IMR-90 (cell line): ENCODE measurements at regions not wholly inside any gene's neighbourhood (a gene's known extent, or its start where the extent isn't known, plus 50 kb on each side); places are given as distances from the start of the nearest gene placed in this dataset.
A peak's percentile ranks its signal among the peaks of the same experiment; 100 is the strongest.

ENCODE experiments used
- ATAC-seq: fragments of 200-7000 bp; cut with Tn5 transposase; 2 replicates; pipeline ENCODE4 v1.9.1; 2020; ENCODE audit warnings: low read depth, mild to moderate bottlenecking, moderate library complexity
- BruUV-seq: library from RNA; stranded (reverse); fragments of 400-500 nt; replicated peaks from 2 replicates; lab custom pipeline; 2021; lab: Mats Ljungman, UMichigan
- CTCF ChIA-PET: fragments of 300-600 bp; formaldehyde crosslinking; extraction: SDS; loops from one replicate; lab custom pipeline; 2021; ENCODE audit warnings: antibody characterized with exemption; lab: Yijun Ruan, JAX
- POLR2A ChIA-PET: fragments of 300-600 bp; sonication (Branson Sonifier 250); formaldehyde crosslinking; loops from one replicate; lab custom pipeline; 2022; ENCODE audit warnings: antibody characterized with exemption; ENCODE audit not compliant: unreplicated experiment; lab: Charles Lee
- DNase-seq: peaks from one replicate; pipeline ENCODE4 v3.0.0; 2013
- H2AFZ ChIP-seq: replicated peaks from 2 replicates; pipeline ENCODE3; 2013; ENCODE audit warnings: low read length, mild to moderate bottlenecking; ENCODE audit not compliant: poor library complexity
- H2AK5ac ChIP-seq: 2 replicates; pipeline ENCODE4 v1.6.1; 2013; ENCODE audit warnings: low read depth, low read length, inconsistent platforms
- H2AK9ac ChIP-seq: replicated peaks from 2 replicates; pipeline ENCODE3; 2013; ENCODE audit warnings: mild to moderate bottlenecking, low read depth, low read length, moderate library complexity; ENCODE audit not compliant: poor library complexity
- H2BK120ac ChIP-seq: 2 replicates; pipeline ENCODE4 v1.6.1; 2013; ENCODE audit warnings: low read depth, low read length, inconsistent platforms
- H2BK15ac ChIP-seq: 3 replicates; pipeline ENCODE4 v1.6.1; 2013; ENCODE audit warnings: low read depth, low read length, inconsistent platforms
- H2BK20ac ChIP-seq: 2 replicates; pipeline ENCODE4 v1.6.1; 2013; ENCODE audit warnings: low read depth, mild to moderate bottlenecking, inconsistent platforms, low read length, moderate library complexity
- H2BK5ac ChIP-seq: 2 replicates; pipeline ENCODE4 v1.6.1; 2013; ENCODE audit warnings: mild to moderate bottlenecking, low read depth, low read length, inconsistent platforms; ENCODE audit not compliant: poor library complexity, severe bottlenecking
- H3K14ac ChIP-seq: replicated peaks from 2 replicates; pipeline ENCODE4 v1.6.1; 2013; ENCODE audit warnings: low read depth, low read length, inconsistent platforms
- H3K18ac ChIP-seq: 2 replicates; pipeline ENCODE4 v1.6.1; 2013; ENCODE audit warnings: low read depth, low read length, control low read depth
- H3K23ac ChIP-seq: 2 replicates; pipeline ENCODE4 v1.6.1; 2013; ENCODE audit warnings: low read depth, low read length, inconsistent platforms
- H3K27ac ChIP-seq: 2 replicates; pipeline ENCODE4 v1.5.1; 2013; ENCODE audit warnings: mild to moderate bottlenecking, control low read depth, low read length; ENCODE audit not compliant: insufficient read depth
- H3K27me3 ChIP-seq: 2 replicates; pipeline ENCODE4 v1.6.1; 2013; ENCODE audit warnings: low read length; ENCODE audit not compliant: control insufficient read depth, insufficient read depth
- H3K36me3 ChIP-seq: 2 replicates; pipeline ENCODE4 v1.6.1; 2013; ENCODE audit warnings: low read length, mixed read lengths; ENCODE audit not compliant: control insufficient read depth, insufficient read depth
- H3K4ac ChIP-seq: 2 replicates; pipeline ENCODE4 v1.6.1; 2013; ENCODE audit warnings: low read depth, low read length, inconsistent platforms
- H3K4me1 ChIP-seq: 2 replicates; pipeline ENCODE4 v1.6.1; 2013; ENCODE audit warnings: low read length, mixed read lengths; ENCODE audit not compliant: control insufficient read depth, insufficient read depth
- H3K4me2 ChIP-seq: 2 replicates; pipeline ENCODE4 v1.6.1; 2013; ENCODE audit warnings: low read depth, mild to moderate bottlenecking, control low read depth, low read length, moderate library complexity
- H3K4me3 ChIP-seq: 2 replicates; pipeline ENCODE4 v1.5.1; 2013; ENCODE audit warnings: low read depth, mild to moderate bottlenecking, control low read depth, low read length, moderate library complexity; ENCODE audit not compliant: insufficient read depth
- H3K56ac ChIP-seq: 2 replicates; pipeline ENCODE4 v1.6.1; 2013; ENCODE audit warnings: low read length, inconsistent platforms; ENCODE audit not compliant: insufficient read depth; ENCODE audit errors: extremely low read depth
- H3K79me1 ChIP-seq, 2 experiments: 2 replicates each; pipeline ENCODE4 v1.6.1; 2013; ENCODE audit warnings: low read length in 2 of 2, inconsistent platforms in 1 of 2, low read depth in 1 of 2
- H3K9ac ChIP-seq: 2 replicates; pipeline ENCODE4 v1.6.1; 2013; ENCODE audit warnings: low read depth, low read length, control low read depth
- H3K9me1 ChIP-seq: 2 replicates; pipeline ENCODE4 v1.6.1; 2013; ENCODE audit warnings: low read length, inconsistent platforms; ENCODE audit not compliant: insufficient read depth
- H3K9me3 ChIP-seq: 2 replicates; pipeline ENCODE4 v1.6.1; 2013; ENCODE audit warnings: low read length; ENCODE audit not compliant: control insufficient read depth, insufficient read depth
- H4K20me1 ChIP-seq: 2 replicates; pipeline ENCODE4 v1.6.1; 2013; ENCODE audit warnings: low read length, inconsistent platforms; ENCODE audit not compliant: insufficient read depth
- H4K5ac ChIP-seq: 2 replicates; pipeline ENCODE4 v1.6.1; 2013; ENCODE audit warnings: mild to moderate bottlenecking, low read depth, low read length, control low read depth
- H4K8ac ChIP-seq, 2 experiments: 2 replicates each; pipeline ENCODE4 v1.6.1; 2013; ENCODE audit warnings: low read depth in 2 of 2, low read length in 2 of 2, control low read depth in 1 of 2, inconsistent platforms in 1 of 2
- H4K91ac ChIP-seq: 2 replicates; pipeline ENCODE4 v1.6.1; 2013; ENCODE audit warnings: low read depth, low read length, inconsistent platforms; ENCODE audit not compliant: insufficient read depth
- BHLHE40 ChIP-seq: fragments of 150-350 bp; IDR thresholded peaks from 2 replicates; pipeline ENCODE4 v1.6.1; 2016; ENCODE audit warnings: mild to moderate bottlenecking, low read depth, low read length
- CEBPB ChIP-seq: IDR thresholded peaks from 2 replicates; pipeline ENCODE4 v1.6.1; 2012; ENCODE audit warnings: low read depth, low read length, improper control_type of control experiment
- CHD1 ChIP-seq: IDR thresholded peaks from 2 replicates; pipeline ENCODE4 v1.6.1; 2012; ENCODE audit warnings: low read depth, low read length, improper control_type of control experiment
- MAFK ChIP-seq: IDR thresholded peaks from 2 replicates; pipeline ENCODE4 v1.6.1; 2012; ENCODE audit warnings: low read depth, low read length, improper control_type of control experiment
- MAZ ChIP-seq: IDR thresholded peaks from 2 replicates; pipeline ENCODE4 v1.6.1; 2012; ENCODE audit warnings: low read depth, mild to moderate bottlenecking, low read length, improper control_type of control experiment, moderate library complexity, borderline replicate concordance
- MXI1 ChIP-seq: IDR thresholded peaks from 2 replicates; pipeline ENCODE4 v1.6.1; 2012; ENCODE audit warnings: low read depth, mild to moderate bottlenecking, low read length, moderate library complexity, borderline replicate concordance
- NFE2L2 ChIP-seq: fragments of 150-350 bp; IDR thresholded peaks from 2 replicates; pipeline ENCODE4 v1.6.1; 2016; ENCODE audit warnings: low read depth, mild to moderate bottlenecking, low read length
- RAD21 ChIP-seq: IDR thresholded peaks from 2 replicates; pipeline ENCODE4 v1.6.1; 2012; ENCODE audit warnings: low read length, improper control_type of control experiment
- RFX5 ChIP-seq: IDR thresholded peaks from 2 replicates; pipeline ENCODE4 v1.8.0; 2012; ENCODE audit warnings: low read depth, mild to moderate bottlenecking, low read length, moderate library complexity
- WGBS, 2 experiments: methylation state at CpG; one replicate each; pipeline versions ENCODE4 v1.1.5 to v1.1.7; 2013; ENCODE audit warnings: missing lambda C conversion rate in 2 of 2; ENCODE audit not compliant: insufficient read length in 1 of 2; ENCODE audit errors: extremely low coverage in 2 of 2; 5-methylcytosine and 5-hydroxymethylcytosine counted together
- dilution Hi-C: fragments of 300-500 bp; cut with HindIII; formaldehyde crosslinking; loops from one replicate; pipeline ENCODE4 v1.14.3; 2018; ENCODE audit warnings: low sequenced_read_pairs; ENCODE audit not compliant: unreplicated experiment
- in situ Hi-C: fragments of 300-500 bp; cut with MboI; formaldehyde crosslinking; loops from 3 replicates; pipeline ENCODE4 v1.14.3; 2019; ENCODE audit warnings: low sequenced_read_pairs, inconsistent platforms, mixed read lengths
- intact Hi-C: fragments of 100-400 bp; cut with micrococcal nuclease; formaldehyde crosslinking; loops from 2 replicates; pipeline ENCODE4 v1.10.0; 2022
- TF ChIP-seq, protein P1 (sequence below): fragments of 150-350 bp; IDR thresholded peaks from 2 replicates; pipeline ENCODE4 v1.6.1; 2016; ENCODE audit warnings: low read depth, mild to moderate bottlenecking, low read length, moderate library complexity, borderline replicate concordance
- TF ChIP-seq, protein P2 (sequence below): fragments of 150-350 bp; IDR thresholded peaks from 2 replicates; pipeline ENCODE4 v1.6.1; 2017; ENCODE audit warnings: mild to moderate bottlenecking, antibody characterized with exemption, low read length, low read depth

DNA sequence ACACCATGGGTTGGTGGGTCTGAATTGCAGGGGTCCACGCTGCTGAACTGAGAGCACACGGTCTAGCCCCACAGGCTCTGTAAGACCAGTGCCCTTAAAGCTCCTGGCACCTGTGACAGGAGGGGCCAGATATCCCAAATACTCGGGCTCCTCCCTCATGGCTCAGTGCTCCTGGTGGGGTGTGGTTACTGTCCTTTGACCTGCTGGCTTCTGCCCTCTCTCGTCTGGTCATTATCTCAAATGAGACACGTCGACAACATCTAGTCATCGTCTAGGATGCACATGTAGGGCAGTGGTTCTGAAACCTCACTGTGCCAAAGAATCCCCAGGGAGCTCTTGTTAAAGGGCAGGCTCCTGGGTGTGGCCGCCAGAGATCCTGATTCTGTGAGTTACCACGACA, 258.4 kb downstream of the LOXHD1 start:
- dilution Hi-C loops (no loop called here), intact Hi-C loops (no loop called here), in situ Hi-C loops (no loop called here)
- no peaks in the 10 kb centered on the region for H3K4me1 ChIP-seq
- CTCF ChIA-PET = no interaction called here
- H2AK5ac ChIP-seq = no peak overlapping the region
- BruUV-seq = no TSS peak
- WGBS, 2 experiments = 70% methylated on average over 3 of the region's 9 CpGs; no CpG with 5 or more reads in 1 of the 2 experiments
- no peak for ATAC-seq
- H3K4ac ChIP-seq = no peak overlapping the region
- no peaks in the 10 kb centered on the region for H3K9me3 ChIP-seq
- H2BK5ac ChIP-seq = no peak overlapping the region
- H3K27ac ChIP-seq = no peak overlapping the region
- no peak overlapping the region for H4K5ac ChIP-seq
- no peak overlapping the region for H3K56ac ChIP-seq
- no peak overlapping the region for H3K4me3 ChIP-seq
- POLR2A ChIA-PET = no interaction called here
- H4K91ac ChIP-seq = no peak overlapping the region
- peak overlapping the region; percentile 11 for H2AFZ ChIP-seq
- no peaks in the 10 kb centered on the region for H4K20me1 ChIP-seq
- H2BK15ac ChIP-seq = no peak overlapping the region
- no peaks in the 10 kb centered on the region for H3K36me3 ChIP-seq
- H2BK20ac ChIP-seq = no peak overlapping the region
- DNase-seq = no peak
- H4K8ac ChIP-seq = no peak overlapping the region
- H3K9ac ChIP-seq = no peak overlapping the region
- H3K4me2 ChIP-seq = no peak overlapping the region
- H3K14ac ChIP-seq = no peak overlapping the region
- H2BK120ac ChIP-seq = no peak overlapping the region
- no peaks in the 10 kb centered on the region for H3K9me1 ChIP-seq
- no peak for TF ChIP-seq RFX5
- TF ChIP-seq, protein P1, sequence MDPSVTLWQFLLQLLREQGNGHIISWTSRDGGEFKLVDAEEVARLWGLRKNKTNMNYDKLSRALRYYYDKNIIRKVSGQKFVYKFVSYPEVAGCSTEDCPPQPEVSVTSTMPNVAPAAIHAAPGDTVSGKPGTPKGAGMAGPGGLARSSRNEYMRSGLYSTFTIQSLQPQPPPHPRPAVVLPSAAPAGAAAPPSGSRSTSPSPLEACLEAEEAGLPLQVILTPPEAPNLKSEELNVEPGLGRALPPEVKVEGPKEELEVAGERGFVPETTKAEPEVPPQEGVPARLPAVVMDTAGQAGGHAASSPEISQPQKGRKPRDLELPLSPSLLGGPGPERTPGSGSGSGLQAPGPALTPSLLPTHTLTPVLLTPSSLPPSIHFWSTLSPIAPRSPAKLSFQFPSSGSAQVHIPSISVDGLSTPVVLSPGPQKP = no peak
- TF ChIP-seq MAZ = no peak
- no peak for TF ChIP-seq MXI1
- no peak for TF ChIP-seq RAD21
- TF ChIP-seq MAFK = no peak
- no peak for TF ChIP-seq CHD1
- TF ChIP-seq, protein P2, sequence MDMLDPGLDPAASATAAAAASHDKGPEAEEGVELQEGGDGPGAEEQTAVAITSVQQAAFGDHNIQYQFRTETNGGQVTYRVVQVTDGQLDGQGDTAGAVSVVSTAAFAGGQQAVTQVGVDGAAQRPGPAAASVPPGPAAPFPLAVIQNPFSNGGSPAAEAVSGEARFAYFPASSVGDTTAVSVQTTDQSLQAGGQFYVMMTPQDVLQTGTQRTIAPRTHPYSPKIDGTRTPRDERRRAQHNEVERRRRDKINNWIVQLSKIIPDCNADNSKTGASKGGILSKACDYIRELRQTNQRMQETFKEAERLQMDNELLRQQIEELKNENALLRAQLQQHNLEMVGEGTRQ = no peak
- no peak for TF ChIP-seq NFE2L2
- no peak for TF ChIP-seq BHLHE40
- no peak for TF ChIP-seq CEBPB
- no peak overlapping the region for H3K23ac ChIP-seq
- H3K18ac ChIP-seq = no peak overlapping the region
- no peaks in the 10 kb centered on the region for H3K79me1 ChIP-seq
- no peak overlapping the region for H2AK9ac ChIP-seq
- no peaks in the 10 kb centered on the region; the same call in 1 of the 2 replicates for H3K27me3 ChIP-seq
